Fibroblast of mammary gland (primary cell): ENCODE measurements at regions not wholly inside any gene's neighbourhood (a gene's known extent, or its start where the extent isn't known, plus 50 kb on each side); places are given as distances from the start of the nearest gene placed in this dataset.

ENCODE experiments used
- DNase-seq: peaks from one replicate; pipeline ENCODE4 v3.0.0-alpha.2; 2010; ENCODE audit warnings: low read depth
- H3K4me3 ChIP-seq: 2 replicates; pipeline ENCODE4 v1.5.1; 2011; ENCODE audit warnings: low read depth, mild to moderate bottlenecking, low read length, moderate library complexity; ENCODE audit not compliant: control insufficient read depth
- TF ChIP-seq, protein P1 (sequence below): conservative IDR thresholded peaks from 2 replicates; pipeline ENCODE4 v1.5.1; 2011; ENCODE audit warnings: low read depth, low read length, inconsistent platforms; ENCODE audit not compliant: control insufficient read depth, insufficient read depth

DNA sequence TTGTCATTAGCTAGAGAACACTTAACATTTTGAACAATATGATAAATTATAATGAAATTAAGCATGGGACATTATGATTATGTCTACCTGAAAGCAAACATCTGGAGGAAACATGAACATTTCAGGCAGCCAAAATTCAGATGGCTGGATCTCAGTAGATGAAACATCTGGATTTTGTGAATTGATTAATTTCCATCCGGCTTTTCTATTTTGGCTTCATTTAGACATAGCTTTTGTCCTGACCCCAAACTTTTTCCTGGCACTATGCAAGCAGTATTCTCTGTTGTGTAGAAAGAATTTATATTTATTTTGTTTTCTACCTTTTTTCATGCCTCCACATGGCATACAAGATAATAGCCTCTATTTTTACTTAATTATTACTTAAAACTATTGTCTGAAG, 186.3 kb downstream of the OGFRL1 start:
- H3K4me3 ChIP-seq = no peak overlapping the region
- TF ChIP-seq, protein P1, sequence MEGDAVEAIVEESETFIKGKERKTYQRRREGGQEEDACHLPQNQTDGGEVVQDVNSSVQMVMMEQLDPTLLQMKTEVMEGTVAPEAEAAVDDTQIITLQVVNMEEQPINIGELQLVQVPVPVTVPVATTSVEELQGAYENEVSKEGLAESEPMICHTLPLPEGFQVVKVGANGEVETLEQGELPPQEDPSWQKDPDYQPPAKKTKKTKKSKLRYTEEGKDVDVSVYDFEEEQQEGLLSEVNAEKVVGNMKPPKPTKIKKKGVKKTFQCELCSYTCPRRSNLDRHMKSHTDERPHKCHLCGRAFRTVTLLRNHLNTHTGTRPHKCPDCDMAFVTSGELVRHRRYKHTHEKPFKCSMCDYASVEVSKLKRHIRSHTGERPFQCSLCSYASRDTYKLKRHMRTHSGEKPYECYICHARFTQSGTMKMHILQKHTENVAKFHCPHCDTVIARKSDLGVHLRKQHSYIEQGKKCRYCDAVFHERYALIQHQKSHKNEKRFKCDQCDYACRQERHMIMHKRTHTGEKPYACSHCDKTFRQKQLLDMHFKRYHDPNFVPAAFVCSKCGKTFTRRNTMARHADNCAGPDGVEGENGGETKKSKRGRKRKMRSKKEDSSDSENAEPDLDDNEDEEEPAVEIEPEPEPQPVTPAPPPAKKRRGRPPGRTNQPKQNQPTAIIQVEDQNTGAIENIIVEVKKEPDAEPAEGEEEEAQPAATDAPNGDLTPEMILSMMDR = no peak
- DNase-seq = no peak

DNA sequence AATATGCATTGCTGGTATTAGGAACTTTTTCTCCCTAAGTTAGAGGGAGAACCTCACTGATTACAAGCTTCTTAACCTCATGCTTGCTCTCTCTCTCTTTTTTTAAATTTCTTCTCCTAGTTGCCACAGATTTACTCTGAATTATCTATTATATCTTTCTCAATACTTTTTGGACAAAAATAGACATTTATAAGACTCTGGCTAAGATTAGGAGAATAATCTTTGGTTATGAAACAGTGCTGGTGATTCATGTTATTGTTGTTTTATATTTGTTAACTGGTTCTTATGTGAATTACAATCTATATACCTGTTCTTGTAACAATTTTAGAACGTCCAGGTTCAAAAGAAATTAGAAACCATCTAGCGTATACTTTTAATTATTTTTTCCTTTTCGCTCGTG, 187.8 kb downstream of the OGFRL1 start:
- TF ChIP-seq, protein P1 = no peak
- peak; percentile 30 for DNase-seq
- no peak overlapping the region for H3K4me3 ChIP-seq

DNA sequence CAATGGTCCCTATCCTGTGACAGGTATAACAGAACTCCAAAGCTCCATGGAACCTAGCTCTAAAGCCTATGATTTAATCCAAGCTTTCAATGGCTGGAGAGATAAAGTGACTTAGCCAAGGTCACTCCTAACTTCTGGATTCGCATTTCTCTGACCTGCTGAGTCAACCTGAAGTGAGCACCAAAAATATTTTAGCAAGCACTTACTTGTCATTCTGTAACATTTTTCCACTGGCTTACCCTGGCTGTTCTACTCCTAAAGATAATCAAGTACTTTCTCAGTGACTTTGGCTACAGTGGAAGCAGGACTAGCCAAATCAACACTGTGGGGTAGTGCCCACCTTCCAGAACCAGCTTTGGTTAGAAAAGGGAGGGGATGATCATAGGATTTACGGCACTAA, 188.3 kb downstream of the OGFRL1 start:
- TF ChIP-seq, protein P1 = no peak
- no peak for DNase-seq
- no peak overlapping the region for H3K4me3 ChIP-seq

DNA sequence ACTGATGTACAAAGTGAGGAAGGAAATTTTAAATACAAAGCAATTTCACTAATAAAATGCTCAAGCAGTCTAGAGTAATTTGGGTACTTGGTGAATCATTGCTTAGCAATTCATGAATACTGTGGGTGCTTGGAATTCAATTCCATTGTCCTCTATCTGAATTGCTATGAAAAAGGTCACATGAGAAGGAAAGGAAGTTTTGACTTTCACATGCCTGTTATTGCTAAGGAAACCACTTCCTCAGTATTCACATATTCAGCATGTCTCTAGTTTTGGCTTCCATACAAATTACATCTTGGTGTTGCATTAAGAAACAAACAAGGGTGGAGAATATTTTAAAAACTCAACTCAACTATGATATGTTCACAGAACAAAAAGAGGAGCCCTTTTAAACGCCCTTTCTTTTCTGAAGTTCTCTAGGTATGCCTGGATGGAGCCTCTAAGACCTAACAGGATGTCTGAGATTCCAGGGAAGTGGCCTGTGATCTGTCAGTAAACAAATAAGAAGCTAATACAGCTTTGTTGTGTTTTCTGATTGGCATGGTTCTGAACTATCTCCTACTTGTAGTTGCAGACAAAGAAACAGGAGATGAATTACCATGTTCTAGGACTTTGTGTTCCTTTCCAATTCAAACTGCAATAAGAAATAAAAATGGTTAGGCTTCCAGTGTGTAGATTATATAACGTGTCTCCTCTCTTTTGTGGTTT, 190.4 kb downstream of the OGFRL1 start:
- TF ChIP-seq, protein P1 = no peak
- H3K4me3 ChIP-seq = no peak overlapping the region
- DNase-seq = peak; percentile 92

DNA sequence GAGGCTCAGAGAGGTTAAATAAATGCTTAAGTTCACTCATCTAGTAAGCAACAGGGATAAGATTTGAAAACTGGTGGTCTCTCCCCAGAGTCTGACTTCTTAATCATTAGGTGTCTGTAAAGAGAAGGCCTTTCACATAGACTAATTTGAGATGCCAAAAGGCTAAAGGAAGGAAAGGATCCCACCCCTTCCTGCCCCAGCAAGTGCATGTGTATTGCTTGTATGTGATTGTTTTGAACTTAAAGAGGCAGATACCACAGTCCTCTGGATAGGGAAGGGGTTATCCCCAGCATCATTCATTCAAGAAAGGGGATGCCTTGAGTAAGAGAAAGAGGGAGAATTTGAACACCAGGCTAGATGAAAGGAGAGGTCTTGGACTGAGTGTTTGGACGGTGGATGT, 192.0 kb downstream of the OGFRL1 start:
- no peak overlapping the region for H3K4me3 ChIP-seq
- no peak for DNase-seq
- TF ChIP-seq, protein P1 = no peak

DNA sequence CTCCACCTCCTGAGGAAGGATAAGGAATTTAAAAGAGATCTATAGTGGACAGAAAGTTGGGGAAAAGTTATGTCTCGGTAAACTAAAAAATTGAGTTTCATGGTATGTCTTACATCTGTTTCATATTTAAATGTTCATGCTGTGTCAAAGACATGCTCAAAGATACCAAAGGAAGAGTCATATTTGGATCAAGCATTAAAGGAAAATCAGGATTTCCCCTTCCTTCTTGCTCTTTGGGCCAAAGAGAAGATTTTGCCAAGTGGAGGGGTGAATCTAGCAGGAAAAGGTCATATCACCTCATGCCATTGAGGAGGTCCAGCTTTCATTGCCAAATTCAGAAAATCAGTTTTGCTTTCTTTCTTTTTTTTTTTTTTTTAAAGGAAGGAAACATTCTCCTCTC, 192.4 kb downstream of the OGFRL1 start:
- no peak overlapping the region for H3K4me3 ChIP-seq
- TF ChIP-seq, protein P1 = no peak
- DNase-seq = peak; percentile 28

DNA sequence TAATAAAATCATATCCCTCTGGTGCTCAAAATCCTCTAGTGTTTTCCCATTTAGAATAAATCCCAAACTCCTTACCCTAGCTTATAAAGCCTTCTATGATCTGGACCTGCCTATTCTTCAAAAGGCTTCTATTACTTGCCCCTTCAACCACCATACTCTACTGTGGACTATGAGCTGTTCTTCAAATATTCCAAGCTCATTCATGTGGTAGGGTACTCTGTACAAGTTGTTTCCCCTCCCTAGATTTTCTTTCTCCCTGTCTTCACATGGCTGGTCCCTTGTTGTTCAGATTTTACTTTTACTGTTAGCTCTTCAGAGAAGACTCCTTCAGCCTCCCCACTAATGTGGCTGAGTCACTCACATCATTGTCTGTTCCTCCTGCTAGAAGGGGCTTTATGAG, 193.2 kb downstream of the OGFRL1 start:
- no peak overlapping the region for H3K4me3 ChIP-seq
- TF ChIP-seq, protein P1 = no peak
- no peak for DNase-seq
